Prostate gland (tissue), 2 donors: ENCODE measurements at regions not wholly inside any gene's neighbourhood (a gene's known extent, or its start where the extent isn't known, plus 50 kb on each side); places are given as distances from the start of the nearest gene placed in this dataset.

ENCODE experiments used
- POLR2A ChIP-seq: fragments of 450-650 bp; IDR thresholded peaks from one replicate; pipeline ENCODE4 v1.6.1; 2016; ENCODE audit warnings: antibody characterized with exemption, mild to moderate bottlenecking
- POLR2AphosphoS5 ChIP-seq: sonication (generic); formaldehyde crosslinking; IDR thresholded peaks from one replicate; pipeline ENCODE4 v1.6.1; 2017; ENCODE audit warnings: antibody characterized with exemption
- TF ChIP-seq, protein P1 (sequence below), 4 experiments: fragments of 200-600 bp in 2 of 4; fragments of 450-650 bp in 2 of 4; sonication (generic) in 2 of 4; IDR thresholded peaks; 1 replicate in 3 of 4; 2 replicates in 1 of 4; pipeline ENCODE4 v1.5.1; 2016 to 2019; ENCODE audit warnings: antibody characterized with exemption in 4 of 4, mild to moderate bottlenecking in 2 of 4, moderate library complexity in 2 of 4

DNA sequence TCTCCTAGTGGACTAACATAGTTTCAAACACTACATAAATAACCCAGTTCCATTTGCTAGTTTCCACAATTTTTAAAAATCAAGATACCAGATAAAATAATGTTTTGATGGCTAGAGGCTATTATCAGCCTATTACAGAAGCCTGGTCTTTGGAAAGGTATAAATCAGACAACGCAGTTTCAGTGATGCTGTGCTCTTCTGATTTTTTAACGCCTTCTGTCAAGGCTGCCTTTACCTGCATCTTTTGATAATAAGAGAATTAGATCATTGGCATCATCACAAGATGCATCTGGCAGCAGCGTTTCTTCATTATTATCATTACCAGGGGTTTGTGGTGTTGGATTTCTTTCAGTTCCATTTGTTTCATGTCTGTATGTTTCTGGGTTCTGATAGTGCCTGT is 268.7 kb downstream of the MTX2 start:
- TF ChIP-seq, protein P1, sequence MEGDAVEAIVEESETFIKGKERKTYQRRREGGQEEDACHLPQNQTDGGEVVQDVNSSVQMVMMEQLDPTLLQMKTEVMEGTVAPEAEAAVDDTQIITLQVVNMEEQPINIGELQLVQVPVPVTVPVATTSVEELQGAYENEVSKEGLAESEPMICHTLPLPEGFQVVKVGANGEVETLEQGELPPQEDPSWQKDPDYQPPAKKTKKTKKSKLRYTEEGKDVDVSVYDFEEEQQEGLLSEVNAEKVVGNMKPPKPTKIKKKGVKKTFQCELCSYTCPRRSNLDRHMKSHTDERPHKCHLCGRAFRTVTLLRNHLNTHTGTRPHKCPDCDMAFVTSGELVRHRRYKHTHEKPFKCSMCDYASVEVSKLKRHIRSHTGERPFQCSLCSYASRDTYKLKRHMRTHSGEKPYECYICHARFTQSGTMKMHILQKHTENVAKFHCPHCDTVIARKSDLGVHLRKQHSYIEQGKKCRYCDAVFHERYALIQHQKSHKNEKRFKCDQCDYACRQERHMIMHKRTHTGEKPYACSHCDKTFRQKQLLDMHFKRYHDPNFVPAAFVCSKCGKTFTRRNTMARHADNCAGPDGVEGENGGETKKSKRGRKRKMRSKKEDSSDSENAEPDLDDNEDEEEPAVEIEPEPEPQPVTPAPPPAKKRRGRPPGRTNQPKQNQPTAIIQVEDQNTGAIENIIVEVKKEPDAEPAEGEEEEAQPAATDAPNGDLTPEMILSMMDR (IDR thresholded peaks at IDR 0.05), result no peak
- TF ChIP-seq POLR2A, result no peak
- TF ChIP-seq POLR2AphosphoS5, result no peak
